Activated naive CD8-positive, alpha-beta T cell (primary cell): ENCODE measurements at regions not wholly inside any gene's neighbourhood (a gene's known extent, or its start where the extent isn't known, plus 50 kb on each side); places are given as distances from the start of the nearest gene placed in this dataset.

Source experiments
- H3K27ac Mint-ChIP-seq: one replicate; pipeline ENCODE4 v1.8.0; 2021; ENCODE audit warnings: mixed read lengths
- H3K27me3 Mint-ChIP-seq: one replicate; pipeline ENCODE4 v1.8.0; 2021; ENCODE audit warnings: mixed read lengths
- H3K36me3 Mint-ChIP-seq: one replicate; pipeline ENCODE4 v1.8.0; 2021; ENCODE audit warnings: mixed read lengths
- H3K4me1 Mint-ChIP-seq: one replicate; pipeline ENCODE4 v1.8.0; 2021; ENCODE audit warnings: low read depth, mixed read lengths
- H3K4me3 Mint-ChIP-seq: one replicate; pipeline ENCODE4 v1.8.0; 2021; ENCODE audit warnings: mild to moderate bottlenecking, mixed read lengths
- H3K9me3 Mint-ChIP-seq: one replicate; pipeline ENCODE4 v1.8.0; 2021; ENCODE audit warnings: low read depth, mixed read lengths

GRCh38 chr20:53757472-53757913, 163.9 kb upstream of the ZNF217 start:
- H3K27ac Mint-ChIP-seq = peak overlapping the region; percentile 34

GRCh38 chr20:53755733-53756531, 162.3 kb upstream of the ZNF217 start:
- Mint-ChIP-seq H3K4me3 (no peak overlapping the region), H3K36me3 (no peaks in the 10 kb centered on the region), H3K27ac (peak overlapping the region; percentile 96), H3K9me3 (no peaks in the 10 kb centered on the region), H3K27me3 (no peaks in the 10 kb centered on the region), H3K4me1 (peaks cover 60% of the 10 kb centered on the region)

More at GRCh38 chr20:53757472-53757913, 163.9 kb upstream of the ZNF217 start:
- H3K36me3 Mint-ChIP-seq = no peaks in the 10 kb centered on the region
- H3K27me3 Mint-ChIP-seq = no peaks in the 10 kb centered on the region
- H3K4me1 Mint-ChIP-seq = peaks cover 47% of the 10 kb centered on the region
- no peak overlapping the region for H3K4me3 Mint-ChIP-seq
- no peaks in the 10 kb centered on the region for H3K9me3 Mint-ChIP-seq

DNA sequence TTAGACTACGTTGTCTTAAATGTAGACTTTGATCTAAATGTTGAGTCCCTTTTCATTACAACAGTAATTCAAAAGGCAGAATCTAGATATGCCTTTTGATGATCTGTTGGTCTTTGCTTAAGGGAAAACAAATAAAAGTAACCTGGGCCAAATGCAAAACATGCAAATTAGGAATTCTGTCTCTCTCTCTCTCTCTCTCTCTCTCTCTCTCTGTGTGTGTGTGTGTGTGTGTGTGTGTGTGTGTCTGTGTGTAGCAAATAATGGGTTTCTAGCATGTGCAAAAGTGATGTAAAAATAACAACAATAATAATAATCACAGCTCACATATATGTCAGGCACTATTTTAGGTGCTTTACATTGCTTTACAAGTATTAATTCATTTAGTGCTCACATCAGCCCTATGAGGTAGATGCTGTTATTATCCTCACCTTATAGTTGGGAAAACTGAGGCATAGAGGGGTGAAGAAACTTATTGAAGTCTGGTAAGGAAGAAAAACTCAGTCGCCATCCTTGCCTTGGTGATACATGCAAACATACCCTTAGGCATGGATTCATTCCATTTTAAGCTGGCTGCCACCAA, 160.3 kb upstream of the ZNF217 start:
- Mint-ChIP-seq H3K4me3 (no peak overlapping the region), H3K27ac (peak overlapping the region; percentile 96), H3K27me3 (no peaks in the 10 kb centered on the region), H3K9me3 (no peaks in the 10 kb centered on the region), H3K4me1 (peaks cover 74% of the 10 kb centered on the region), H3K36me3 (no peaks in the 10 kb centered on the region)

DNA sequence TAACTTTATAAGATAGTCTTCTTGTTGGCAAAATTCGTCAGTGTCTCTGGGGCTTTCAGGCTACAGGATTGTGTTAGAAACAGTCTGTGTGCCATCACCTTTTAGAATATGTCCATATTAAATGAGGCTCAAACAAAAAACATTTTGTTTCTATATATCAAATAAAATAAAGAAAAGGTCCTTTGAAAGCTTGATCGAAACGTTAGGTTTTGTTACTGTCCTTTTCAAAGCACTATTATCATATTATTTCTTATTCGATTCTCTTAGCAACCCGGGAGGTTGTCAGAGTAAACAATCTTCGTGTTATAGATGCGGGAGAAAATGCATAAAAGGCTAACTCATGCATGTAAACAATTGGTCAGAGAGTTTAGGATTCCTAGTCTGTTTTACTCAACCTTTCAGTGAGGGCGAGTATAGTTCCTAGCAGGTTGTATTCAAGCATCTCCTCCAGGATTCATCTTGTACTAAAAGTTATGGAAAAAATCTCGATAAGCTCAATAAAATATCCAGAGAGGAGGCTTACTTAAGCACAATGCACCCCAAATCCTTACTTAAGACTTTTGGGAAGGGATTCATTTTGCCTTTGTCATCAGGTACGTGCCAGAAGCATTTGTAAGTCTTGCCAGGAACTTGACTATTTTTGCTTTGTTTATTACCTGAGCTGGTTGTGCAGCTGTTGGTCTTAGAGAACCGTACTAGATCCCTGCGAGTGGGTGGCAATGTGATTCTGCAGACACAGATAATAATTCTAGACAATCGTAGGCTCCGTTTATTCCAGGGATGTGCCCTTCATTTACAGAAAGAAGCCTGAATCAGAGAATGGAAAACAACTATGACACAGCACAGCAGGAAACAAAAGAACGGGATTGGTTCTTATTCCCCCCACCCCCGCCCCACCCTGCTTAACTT, 159.6 kb upstream of the ZNF217 start:
- Mint-ChIP-seq H3K4me1 (peaks cover 78% of the 10 kb centered on the region), H3K27me3 (no peaks in the 10 kb centered on the region), H3K4me3 (no peak overlapping the region), H3K9me3 (no peaks in the 10 kb centered on the region), H3K36me3 (no peaks in the 10 kb centered on the region), H3K27ac (peak overlapping the region; percentile 96)

DNA sequence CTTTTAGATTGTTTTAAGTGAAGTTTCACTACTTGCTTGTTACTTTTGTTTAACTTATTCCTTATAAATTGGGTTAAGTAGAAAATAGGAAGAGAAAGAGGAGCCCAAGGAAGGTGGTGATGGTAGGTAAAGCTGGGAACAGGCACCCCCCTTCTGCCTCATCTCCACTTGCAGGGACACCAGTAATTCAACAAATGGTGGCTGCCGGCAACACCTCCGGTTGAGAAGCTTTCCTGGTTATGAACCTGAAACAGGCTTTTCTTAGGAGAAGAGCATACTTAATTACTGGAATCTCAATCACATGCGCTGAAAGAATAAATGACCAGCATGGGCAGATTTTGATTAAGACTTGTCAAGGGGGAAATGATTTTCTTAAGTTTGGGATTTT, 158.9 kb upstream of the ZNF217 start:
- peaks cover 76% of the 10 kb centered on the region for H3K4me1 Mint-ChIP-seq
- H3K27ac Mint-ChIP-seq = peak overlapping the region; percentile 96
- H3K4me3 Mint-ChIP-seq = peak overlapping the region; percentile 14
- no peaks in the 10 kb centered on the region for H3K27me3 Mint-ChIP-seq
- no peaks in the 10 kb centered on the region for H3K9me3 Mint-ChIP-seq
- no peaks in the 10 kb centered on the region for H3K36me3 Mint-ChIP-seq

DNA sequence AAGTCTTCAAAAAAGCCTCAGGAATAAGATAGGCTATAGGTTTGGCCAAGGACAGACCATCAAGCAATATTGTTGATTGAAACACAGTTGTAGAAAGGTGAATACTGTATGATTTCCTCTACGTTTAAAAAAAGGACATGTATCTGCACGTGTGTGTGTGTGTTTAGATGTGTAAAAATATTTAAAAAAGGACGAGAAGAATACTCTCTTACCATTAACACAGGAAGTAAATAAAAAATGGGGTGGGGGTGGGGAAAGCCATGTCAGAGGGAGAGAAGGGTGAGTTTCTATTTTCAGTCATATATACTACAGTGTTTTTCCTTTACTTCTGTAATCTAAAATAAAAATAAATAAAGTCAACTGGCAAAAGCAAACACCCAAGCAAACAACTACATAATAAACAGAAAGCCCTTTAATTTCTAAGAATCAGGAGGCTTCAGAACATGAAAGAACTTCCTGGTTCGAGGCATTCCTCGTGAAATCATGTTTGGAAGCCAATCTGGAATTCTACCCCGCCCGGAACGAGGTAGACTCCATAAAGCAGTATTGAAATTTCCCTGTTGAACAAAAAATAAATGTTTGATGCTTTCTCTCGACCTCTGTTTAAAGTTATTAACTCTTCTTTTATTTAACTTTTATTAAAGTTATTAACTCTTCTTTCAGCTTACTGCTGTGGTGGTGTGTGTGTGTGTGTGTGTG, 158.1 kb upstream of the ZNF217 start:
- peaks cover 75% of the 10 kb centered on the region for H3K4me1 Mint-ChIP-seq
- peak overlapping the region; percentile 75 for H3K4me3 Mint-ChIP-seq
- peak overlapping the region; percentile 96 for H3K27ac Mint-ChIP-seq
- no peaks in the 10 kb centered on the region for H3K27me3 Mint-ChIP-seq
- no peaks in the 10 kb centered on the region for H3K36me3 Mint-ChIP-seq
- H3K9me3 Mint-ChIP-seq = no peaks in the 10 kb centered on the region

- peak overlapping the region; percentile 75 for H3K4me3 Mint-ChIP-seq
- H3K27ac Mint-ChIP-seq = peak overlapping the region; percentile 96
- no peaks in the 10 kb centered on the region for H3K27me3 Mint-ChIP-seq
- no peaks in the 10 kb centered on the region for H3K36me3 Mint-ChIP-seq
- H3K9me3 Mint-ChIP-seq = no peaks in the 10 kb centered on the region
- H3K4me1 Mint-ChIP-seq = peaks cover 69% of the 10 kb centered on the region
Observed at GRCh38 chr20:53750827-53751619, 157.4 kb upstream of the ZNF217 start.

DNA sequence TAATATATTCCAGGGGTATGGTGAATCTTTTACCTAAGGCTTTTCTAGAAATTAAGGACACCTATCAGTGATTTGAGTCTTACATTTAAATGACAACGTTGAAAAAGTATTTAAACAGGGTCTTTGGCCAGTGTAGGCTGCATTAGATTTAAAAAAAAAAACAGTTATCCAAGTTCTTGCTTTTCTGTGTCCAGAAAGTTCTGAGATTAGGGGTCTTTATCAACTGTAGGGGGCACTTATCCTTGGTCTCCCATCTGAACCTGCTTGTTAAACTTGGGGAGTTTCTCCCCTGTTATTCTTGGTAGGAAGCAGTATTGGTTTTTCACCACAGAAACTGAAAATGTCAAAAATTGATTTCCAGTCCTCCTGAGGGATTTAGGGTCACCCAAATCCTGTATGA, 155.9 kb upstream of the ZNF217 start:
- H3K9me3 Mint-ChIP-seq = no peaks in the 10 kb centered on the region
- H3K27ac Mint-ChIP-seq = peak overlapping the region; percentile 94
- H3K36me3 Mint-ChIP-seq = no peaks in the 10 kb centered on the region
- H3K27me3 Mint-ChIP-seq = no peaks in the 10 kb centered on the region
- no peak overlapping the region for H3K4me3 Mint-ChIP-seq
- H3K4me1 Mint-ChIP-seq = peaks cover 54% of the 10 kb centered on the region

DNA sequence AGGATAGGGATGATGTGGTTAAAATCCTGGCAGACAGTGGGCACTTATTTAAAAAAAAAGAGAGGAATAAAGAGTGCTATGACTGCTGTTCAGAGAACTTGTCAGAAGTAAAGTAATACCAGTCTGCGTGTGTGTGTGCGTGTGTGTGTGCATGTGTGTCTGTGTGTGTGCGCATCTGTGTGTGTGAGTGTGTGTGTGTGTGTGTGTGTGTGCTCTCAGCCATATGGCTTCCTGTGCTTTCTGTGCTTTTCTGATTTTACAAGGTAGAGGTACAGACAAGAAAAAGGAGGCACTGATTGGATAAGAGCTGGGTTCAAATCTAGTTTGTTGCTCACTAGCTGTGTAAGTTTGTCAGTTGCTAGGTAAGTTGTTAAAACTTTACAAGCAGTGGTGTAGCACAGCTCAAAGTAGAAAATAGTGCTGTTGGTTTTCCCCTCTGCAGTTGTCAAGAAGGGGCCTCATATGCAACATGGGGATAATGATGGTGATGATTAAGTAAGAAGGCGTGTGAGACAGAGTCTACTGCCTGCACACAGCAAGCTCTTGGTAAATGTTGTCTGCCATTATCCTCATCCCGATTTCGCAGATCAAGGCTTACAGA, 155.3 kb upstream of the ZNF217 start:
- Mint-ChIP-seq H3K27ac (peak overlapping the region; percentile 94), H3K27me3 (no peaks in the 10 kb centered on the region), H3K4me3 (no peak overlapping the region), H3K9me3 (no peaks in the 10 kb centered on the region), H3K4me1 (peaks cover 48% of the 10 kb centered on the region), H3K36me3 (no peaks in the 10 kb centered on the region)

GRCh38 chr20:53748176-53748575, 154.5 kb upstream of the ZNF217 start:
- Mint-ChIP-seq H3K27ac (no peak overlapping the region), H3K4me1 (peaks cover 41% of the 10 kb centered on the region), H3K9me3 (no peaks in the 10 kb centered on the region), H3K4me3 (no peak overlapping the region), H3K36me3 (no peaks in the 10 kb centered on the region), H3K27me3 (no peaks in the 10 kb centered on the region)

DNA sequence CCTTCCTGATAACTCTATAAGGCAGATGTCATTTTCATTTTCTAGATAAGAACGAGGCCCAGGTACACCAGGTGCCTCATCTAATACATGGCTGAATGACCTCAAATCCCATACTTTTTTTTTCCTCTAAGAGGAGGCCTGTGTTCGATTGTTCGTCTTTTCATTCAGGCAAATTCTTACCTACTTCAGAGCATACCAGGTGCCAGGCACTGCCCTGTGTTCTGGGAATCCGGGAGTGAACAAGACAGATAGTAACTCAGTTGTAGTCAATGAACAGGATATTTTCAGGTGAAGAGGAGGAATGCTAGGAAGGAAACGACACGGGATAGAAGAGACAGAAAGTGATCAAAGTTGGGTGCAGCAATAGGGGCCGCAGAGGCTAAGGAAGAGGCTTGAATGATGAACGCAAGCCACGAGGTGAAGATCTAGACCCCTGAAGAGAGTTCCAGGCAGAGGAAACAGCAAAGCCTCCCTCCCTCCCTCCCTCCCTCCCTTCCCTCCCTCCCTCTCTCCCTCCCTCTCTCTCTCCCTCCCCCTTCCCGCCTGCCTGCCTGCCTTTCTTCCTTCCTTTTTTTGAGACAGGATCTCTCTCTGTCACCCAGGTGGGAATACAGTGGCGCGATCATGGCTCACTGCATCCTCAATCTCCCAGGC, 150.1 kb upstream of the ZNF217 start:
- H3K36me3 Mint-ChIP-seq = no peaks in the 10 kb centered on the region
- no peak overlapping the region for H3K4me3 Mint-ChIP-seq
- H3K27ac Mint-ChIP-seq = peak overlapping the region; percentile 23
- no peaks in the 10 kb centered on the region for H3K9me3 Mint-ChIP-seq
- H3K27me3 Mint-ChIP-seq = no peaks in the 10 kb centered on the region
- peaks cover 30% of the 10 kb centered on the region for H3K4me1 Mint-ChIP-seq

- no peaks in the 10 kb centered on the region for H3K27me3 Mint-ChIP-seq
- no peaks in the 10 kb centered on the region for H3K36me3 Mint-ChIP-seq
- H3K4me3 Mint-ChIP-seq = no peak overlapping the region
- H3K27ac Mint-ChIP-seq = no peak overlapping the region
- no peaks in the 10 kb centered on the region for H3K9me3 Mint-ChIP-seq
- H3K4me1 Mint-ChIP-seq = peaks cover 33% of the 10 kb centered on the region
Observed at GRCh38 chr20:53742685-53743081, 149.0 kb upstream of the ZNF217 start.

DNA sequence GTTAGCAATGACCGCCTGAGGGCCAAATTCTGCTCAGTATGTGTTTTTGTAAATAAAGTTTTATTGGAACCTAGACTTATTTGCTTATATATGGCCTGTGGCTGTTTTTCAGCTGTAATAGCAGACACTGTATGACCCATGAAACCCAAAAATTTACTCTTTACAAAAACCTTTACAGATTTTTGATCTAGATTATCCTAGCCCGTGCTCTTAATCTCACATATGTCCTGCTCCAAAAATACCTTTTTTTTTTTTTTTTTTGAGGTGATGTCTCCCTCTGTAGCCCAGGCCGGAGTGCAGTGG, 148.0 kb upstream of the ZNF217 start:
- Mint-ChIP-seq H3K27ac (no peak overlapping the region), H3K4me3 (no peak overlapping the region), H3K36me3 (no peaks in the 10 kb centered on the region), H3K4me1 (peaks cover 43% of the 10 kb centered on the region), H3K9me3 (no peaks in the 10 kb centered on the region), H3K27me3 (no peaks in the 10 kb centered on the region)
